ENCODE measurements at regions not wholly inside any gene's neighbourhood (a gene's known extent, or its start where the extent isn't known, plus 50 kb on each side); places are given as distances from the start of the nearest gene placed in this dataset.

- TF ChIP-seq FOS (IDR thresholded peaks at IDR 0.05; ENCODE audit: low read depth, low read length): no peak
Measured at GRCh38 chr1:53385276-53386225, 57.7 kb upstream of the LRP8 start (continued).

- Histone ChIP-seq H3K14ac (replicated peaks; ENCODE audit: low read depth, low read length) (no peak overlapping the region), H2BK15ac (ENCODE audit: low read depth, low read length) (no peak overlapping the region), H2AK5ac (ENCODE audit: low read depth, low read length) (no peak overlapping the region), H2BK5ac (ENCODE audit: low read depth, low read length, poor library complexity, severe bottlenecking) (no peak overlapping the region), H3K9ac (ENCODE audit: low read depth, low read length) (no peak overlapping the region), H3K9me3 (ENCODE audit: control insufficient read depth, insufficient read depth, low read length) (peaks cover 3% of the 10 kb centered on the region), H3K9me1 (ENCODE audit: insufficient read depth, low read length) (no peaks in the 10 kb centered on the region), H2BK20ac (ENCODE audit: low read depth, low read length) (no peak overlapping the region), H3K4me1 (ENCODE audit: control insufficient read depth, insufficient read depth, low read length) (no peaks in the 10 kb centered on the region), H4K20me1 (ENCODE audit: insufficient read depth, low read length) (no peaks in the 10 kb centered on the region), H3K23ac (ENCODE audit: low read depth, low read length) (no peak overlapping the region), H4K8ac (ENCODE audit: low read depth in 2 of 2, low read length in 2 of 2) (no peak overlapping the region), H3K79me1 (ENCODE audit: low read depth in 1 of 2, low read length in 2 of 2) (no peaks in the 10 kb centered on the region), H2AFZ (replicated peaks; ENCODE audit: low read length, poor library complexity) (peak overlapping the region; percentile 44), H3K4me3 (ENCODE audit: insufficient read depth, low read depth, low read length) (no peak overlapping the region), H3K18ac (ENCODE audit: low read depth, low read length) (no peak overlapping the region), H4K5ac (ENCODE audit: low read depth, low read length) (no peak overlapping the region), H4K91ac (ENCODE audit: insufficient read depth, low read depth, low read length) (no peak overlapping the region), H3K27me3 (ENCODE audit: control insufficient read depth, insufficient read depth, low read length) (peaks cover 29% of the 10 kb centered on the region), H3K4ac (ENCODE audit: low read depth, low read length) (no peak overlapping the region), H3K56ac (ENCODE audit: extremely low read depth, insufficient read depth, low read length) (no peak overlapping the region), H2AK9ac (replicated peaks; ENCODE audit: low read depth, low read length, poor library complexity) (no peak overlapping the region), H3K27ac (ENCODE audit: insufficient read depth, low read length) (no peak overlapping the region), H3K4me2 (ENCODE audit: low read depth, low read length) (no peak overlapping the region), H2BK120ac (ENCODE audit: low read depth, low read length) (no peak overlapping the region), H3K36me3 (ENCODE audit: control insufficient read depth, insufficient read depth, low read length) (no peaks in the 10 kb centered on the region)
- TF ChIP-seq NFE2L2 (IDR thresholded peaks at IDR 0.05; ENCODE audit: low read depth, low read length): no peak
- TF ChIP-seq CHD1 (IDR thresholded peaks at IDR 0.05; ENCODE audit: low read depth, low read length): no peak
- TF ChIP-seq RAD21 (IDR thresholded peaks at IDR 0.05; ENCODE audit: low read length): no peak
- no peak for TF ChIP-seq CTCF (conservative IDR thresholded peaks at IDR 0.05; ENCODE audit: low read depth, low read length)
- TF ChIP-seq POLR2A (IDR thresholded peaks at IDR 0.05; ENCODE audit: low read depth, low read length): no peak
- no peak for TF ChIP-seq FOS (IDR thresholded peaks at IDR 0.05; ENCODE audit: low read depth, low read length)
- TF ChIP-seq RCOR1 (IDR thresholded peaks at IDR 0.05; ENCODE audit: insufficient replicate concordance, low read length): no peak
- no peak for TF ChIP-seq MAFK (IDR thresholded peaks at IDR 0.05; ENCODE audit: low read depth, low read length)
- no peak for TF ChIP-seq ELK1 (IDR thresholded peaks at IDR 0.05; ENCODE audit: borderline replicate concordance, low read depth, low read length)
- TF ChIP-seq RFX5 (IDR thresholded peaks at IDR 0.05; ENCODE audit: low read depth, low read length): no peak
- no peak for TF ChIP-seq SMC3 (IDR thresholded peaks at IDR 0.05; ENCODE audit: low read depth, low read length)
- no peak for TF ChIP-seq CEBPB (IDR thresholded peaks at IDR 0.05; ENCODE audit: low read depth, low read length)
- no peak for TF ChIP-seq BHLHE40 (IDR thresholded peaks at IDR 0.05; ENCODE audit: low read depth, low read length)
- CTCF ChIA-PET: interaction anchor here (1.5 kb wide), 1 partner anchor 16 kb away, joined by 3 read pairs; no protein-coding TSS in a partner anchor
- no peak for ATAC-seq (ENCODE audit: low read depth)
- in situ Hi-C loops (cut with MboI; ENCODE audit: low sequenced_read_pairs) (no loop called here), intact Hi-C loops (cut with micrococcal nuclease) (no loop called here), dilution Hi-C loops (cut with HindIII; ENCODE audit: low sequenced_read_pairs, unreplicated experiment) (no loop called here)
- POLR2A ChIA-PET (ENCODE audit: unreplicated experiment): no interaction called here
- BruUV-seq (replicated peaks): no TSS peak
- no CpG with 5 or more reads among the region's 4 CpGs for WGBS, 2 experiments (ENCODE audit: extremely low coverage in 2 of 2, insufficient read length in 1 of 2)
- no peak for DNase-seq
Measured at GRCh38 chr1:53388963-53389362, 61.1 kb upstream of the LRP8 start.

All from IMR-90 (cell line).